DMS153 treated with DMSO at 0.1 percent for 48 hours (cell line): ENCODE measurements at regions not wholly inside any gene's neighbourhood (a gene's known extent, or its start where the extent isn't known, plus 50 kb on each side); places are given as distances from the start of the nearest gene placed in this dataset.

Experiments
- DNase-seq: peaks from one replicate; lab custom pipeline; 2025; ENCODE audit not compliant: unreplicated experiment; lab: John Stamatoyannopoulos, UW

- no peak for DNase-seq
These were observed 68.3 kb upstream of the OTOS start for GRCh38 chr2:240208631-240209211.

GRCh38 chr2:240209493-240209892, 69.0 kb upstream of the OTOS start:
- no peak for DNase-seq

GRCh38 chr2:240210198-240210965, 69.9 kb upstream of the OTOS start:
- no peak for DNase-seq

GRCh38 chr2:240211096-240211495, 70.6 kb upstream of the OTOS start:
- no peak for DNase-seq

GRCh38 chr2:240211598-240212424, 71.4 kb upstream of the OTOS start:
- no peak for DNase-seq

- DNase-seq, result no peak
These were observed 72.2 kb upstream of the OTOS start for GRCh38 chr2:240212425-240213225.

GRCh38 chr2:240213226-240213475, 72.7 kb upstream of the OTOS start:
- DNase-seq, result no peak

GRCh38 chr2:240213476-240214421, 73.3 kb upstream of the OTOS start:
- DNase-seq, result no peak

GRCh38 chr2:240214790-240215675, 74.6 kb upstream of the OTOS start:
- DNase-seq, result no peak

- no peak for DNase-seq
These were observed 75.2 kb upstream of the OTOS start for GRCh38 chr2:240215676-240216051.

GRCh38 chr2:240216167-240216566, 75.7 kb upstream of the OTOS start:
- DNase-seq, result no peak

GRCh38 chr2:240217431-240218301, 77.2 kb upstream of the OTOS start:
- no peak for DNase-seq

- no peak for DNase-seq
These were observed 78.9 kb upstream of the OTOS start for GRCh38 chr2:240219208-240219890.

- DNase-seq, result no peak
These were observed 79.9 kb upstream of the OTOS start for GRCh38 chr2:240220371-240220770.

GRCh38 chr2:240223631-240224030, 83.2 kb upstream of the OTOS start:
- DNase-seq, result no peak

GRCh38 chr2:240224676-240225075, 84.2 kb upstream of the OTOS start:
- no peak for DNase-seq

- no peak for DNase-seq
These were observed 84.7 kb upstream of the OTOS start for GRCh38 chr2:240225131-240225530.
